Mucosa of descending colon (tissue), 3 donors: ENCODE measurements at regions not wholly inside any gene's neighbourhood (a gene's known extent, or its start where the extent isn't known, plus 50 kb on each side); places are given as distances from the start of the nearest gene placed in this dataset.

Source experiments
- ATAC-seq: fragments of 200-7000 bp; cut with Tn5 transposase; one replicate; pipeline ENCODE4 v1.9.1; 2020; ENCODE audit warnings: mild to moderate bottlenecking, moderate library complexity
- DNase-seq, 3 donors: peaks; one replicate each; pipeline ENCODE4 v3.0.0-alpha.2; 2020
- H3K36me3 ChIP-seq: fragments of 200-600 bp; one replicate; pipeline ENCODE4 v1.8.0; 2021; ENCODE audit warnings: low read depth, mild to moderate bottlenecking
- H3K4me1 ChIP-seq: fragments of 200-600 bp; one replicate; pipeline ENCODE4 v1.8.0; 2021; ENCODE audit warnings: low read depth, mild to moderate bottlenecking
- H3K4me3 ChIP-seq: fragments of 200-600 bp; one replicate; pipeline ENCODE4 v1.8.0; 2021; ENCODE audit warnings: mild to moderate bottlenecking
- H3K9me3 ChIP-seq: fragments of 200-600 bp; one replicate; pipeline ENCODE4 v1.8.0; 2021; ENCODE audit warnings: mild to moderate bottlenecking
- intact Hi-C, 2 donors: fragments of 100-400 bp; cut with DNase I in 1 of 2; cut with micrococcal nuclease in 1 of 2; formaldehyde crosslinking; loops; one replicate each; pipeline versions ENCODE4 v1.11.0 to v1.11.1; 2022; cut with DNase I, micrococcal nuclease
- TF ChIP-seq, protein P1 (sequence below): fragments of 200-600 bp; IDR thresholded peaks from one replicate; pipeline ENCODE4 v1.8.0; 2022; ENCODE audit warnings: antibody characterized with exemption, mild to moderate bottlenecking
- donor health status: DM: no; HTN: no; CAD: no; lungs with moderate emphysema.
- donor health status: DM: no; HTN: no; CAD: no.
- donor health status: DM: no; HTN: yes; CAD: no.

GRCh38 chr14:100467939-100468338, 119.3 kb downstream of the BEGAIN start:
- H3K9me3 ChIP-seq: no peaks in the 10 kb centered on the region
- no peak for DNase-seq
- intact Hi-C loops: no loop called here
- H3K36me3 ChIP-seq: no peaks in the 10 kb centered on the region
- no peaks in the 10 kb centered on the region for H3K4me1 ChIP-seq
- no peak overlapping the region for H3K4me3 ChIP-seq
- TF ChIP-seq, protein P1, sequence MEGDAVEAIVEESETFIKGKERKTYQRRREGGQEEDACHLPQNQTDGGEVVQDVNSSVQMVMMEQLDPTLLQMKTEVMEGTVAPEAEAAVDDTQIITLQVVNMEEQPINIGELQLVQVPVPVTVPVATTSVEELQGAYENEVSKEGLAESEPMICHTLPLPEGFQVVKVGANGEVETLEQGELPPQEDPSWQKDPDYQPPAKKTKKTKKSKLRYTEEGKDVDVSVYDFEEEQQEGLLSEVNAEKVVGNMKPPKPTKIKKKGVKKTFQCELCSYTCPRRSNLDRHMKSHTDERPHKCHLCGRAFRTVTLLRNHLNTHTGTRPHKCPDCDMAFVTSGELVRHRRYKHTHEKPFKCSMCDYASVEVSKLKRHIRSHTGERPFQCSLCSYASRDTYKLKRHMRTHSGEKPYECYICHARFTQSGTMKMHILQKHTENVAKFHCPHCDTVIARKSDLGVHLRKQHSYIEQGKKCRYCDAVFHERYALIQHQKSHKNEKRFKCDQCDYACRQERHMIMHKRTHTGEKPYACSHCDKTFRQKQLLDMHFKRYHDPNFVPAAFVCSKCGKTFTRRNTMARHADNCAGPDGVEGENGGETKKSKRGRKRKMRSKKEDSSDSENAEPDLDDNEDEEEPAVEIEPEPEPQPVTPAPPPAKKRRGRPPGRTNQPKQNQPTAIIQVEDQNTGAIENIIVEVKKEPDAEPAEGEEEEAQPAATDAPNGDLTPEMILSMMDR: no peak
- ATAC-seq: no peak

- intact Hi-C loops: no loop called here
- no peak for ATAC-seq
- DNase-seq: no peak
Observed at GRCh38 chr14:100468557-100468956, 118.7 kb downstream of the BEGAIN start.

GRCh38 chr14:100469632-100470522, 117.3 kb downstream of the BEGAIN start:
- intact Hi-C loops: no loop called here
- H3K9me3 ChIP-seq: no peaks in the 10 kb centered on the region
- H3K36me3 ChIP-seq: no peaks in the 10 kb centered on the region
- H3K4me3 ChIP-seq: no peak overlapping the region
- H3K4me1 ChIP-seq: no peaks in the 10 kb centered on the region
- TF ChIP-seq, protein P1: no peak
- DNase-seq: no peak
- no peak for ATAC-seq

More at GRCh38 chr14:100468557-100468956, 118.7 kb downstream of the BEGAIN start:
- Histone ChIP-seq H3K4me1 (no peaks in the 10 kb centered on the region), H3K36me3 (no peaks in the 10 kb centered on the region), H3K9me3 (no peaks in the 10 kb centered on the region), H3K4me3 (no peak overlapping the region)
- TF ChIP-seq, protein P1: no peak

DNA sequence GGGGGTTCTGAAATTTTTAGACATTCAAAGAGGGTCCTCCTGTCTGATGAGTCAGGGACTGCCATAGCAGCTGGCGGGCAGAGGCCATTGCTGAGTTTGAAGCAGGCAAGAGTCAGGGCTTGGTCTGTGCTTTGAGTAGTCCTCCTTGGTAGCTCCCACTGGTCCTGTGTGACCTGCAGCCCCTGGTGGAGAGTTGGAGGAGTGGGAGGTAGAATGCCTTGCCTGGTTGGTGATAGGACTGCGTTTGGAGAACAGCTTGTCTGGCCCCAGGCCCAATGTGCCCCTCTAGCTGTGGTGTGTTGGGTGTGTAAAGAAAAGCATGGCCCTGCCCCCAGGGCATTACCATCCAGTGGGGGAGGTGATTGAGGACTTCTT, 116.7 kb downstream of the BEGAIN start:
- TF ChIP-seq, protein P1: no peak
- Histone ChIP-seq H3K4me3 (no peak overlapping the region), H3K36me3 (no peaks in the 10 kb centered on the region), H3K4me1 (no peaks in the 10 kb centered on the region), H3K9me3 (no peaks in the 10 kb centered on the region)
- ATAC-seq: no peak
- no peak for DNase-seq
- intact Hi-C loops: no loop called here

GRCh38 chr14:100471441-100472093, 115.7 kb downstream of the BEGAIN start:
- H3K4me1 ChIP-seq: no peaks in the 10 kb centered on the region

More at GRCh38 chr14:100471441-100472093, 115.7 kb downstream of the BEGAIN start:
- Histone ChIP-seq H3K9me3 (no peaks in the 10 kb centered on the region), H3K4me3 (no peak overlapping the region), H3K36me3 (no peaks in the 10 kb centered on the region)
- TF ChIP-seq, protein P1: no peak
- intact Hi-C loops: no loop called here
- DNase-seq (no peak), ATAC-seq (no peak)
